ENCODE measurements at regions not wholly inside any gene's neighbourhood (a gene's known extent, or its start where the extent isn't known, plus 50 kb on each side); places are given as distances from the start of the nearest gene placed in this dataset.
A peak's percentile ranks its signal among the peaks of the same experiment; 100 is the strongest.

DNA sequence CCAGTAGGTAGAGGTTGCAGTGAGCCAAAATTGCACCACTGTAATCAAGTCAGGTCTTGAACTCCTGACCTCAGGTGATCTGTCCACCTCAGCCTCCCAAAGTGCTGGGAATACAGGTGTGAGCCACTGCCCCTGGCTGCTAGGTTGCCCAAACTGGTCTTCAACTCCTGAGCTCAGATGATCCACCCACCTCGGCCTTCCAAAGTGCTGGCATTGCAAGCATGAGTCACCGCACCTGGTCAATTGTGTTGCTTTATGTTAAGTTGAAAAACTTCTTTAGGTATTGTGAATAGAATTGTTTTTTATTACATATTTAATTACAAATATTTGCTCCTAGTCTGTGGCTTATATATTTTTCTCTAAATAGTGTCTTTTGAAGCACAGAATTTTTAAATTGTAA, 80.5 kb downstream of the PRKAB2 start:
- no peaks in the 10 kb centered on the region for H3K36me3 ChIP-seq (ENCODE audit: control insufficient read depth, insufficient read depth, low read length)
- no peaks in the 10 kb centered on the region for H3K4me1 ChIP-seq (ENCODE audit: control insufficient read depth, insufficient read depth, low read length)
- peaks cover 0 to 5% of the 10 kb centered on the region in 2 donors for H3K9me3 Mint-ChIP-seq
- no peaks in the 10 kb centered on the region for H3K9me3 ChIP-seq (ENCODE audit: control insufficient read depth, insufficient read depth, low read length)
- ATAC-seq (no peak), DNase-seq (no peak)
- no peak overlapping the region for H3K4me3 ChIP-seq (ENCODE audit: low read length)
- no peak overlapping the region for H3K27ac ChIP-seq (ENCODE audit: low read length)
- H3K36me3 Mint-ChIP-seq = peaks cover 8% of the 10 kb centered on the region
- no peaks in the 10 kb centered on the region for H3K4me1 Mint-ChIP-seq
- WGBS (ENCODE audit: insufficient coverage) = no CpG with 5 or more reads among the region's 2 CpGs
- H3K27ac Mint-ChIP-seq = no peak overlapping the region
- peaks cover 34 to 42% of the 10 kb centered on the region in 2 donors for H3K27me3 Mint-ChIP-seq (ENCODE audit: low read depth in 2 of 2)
- intact Hi-C loops (cut with micrococcal nuclease) = no loop called here
- no peak overlapping the region for H3K4me3 Mint-ChIP-seq
- no peak for TF ChIP-seq CTCF (IDR thresholded peaks at IDR 0.05)
- H3K27me3 ChIP-seq (ENCODE audit: control insufficient read depth, insufficient read depth, low read length) = peaks cover 4% of the 10 kb centered on the region

DNA sequence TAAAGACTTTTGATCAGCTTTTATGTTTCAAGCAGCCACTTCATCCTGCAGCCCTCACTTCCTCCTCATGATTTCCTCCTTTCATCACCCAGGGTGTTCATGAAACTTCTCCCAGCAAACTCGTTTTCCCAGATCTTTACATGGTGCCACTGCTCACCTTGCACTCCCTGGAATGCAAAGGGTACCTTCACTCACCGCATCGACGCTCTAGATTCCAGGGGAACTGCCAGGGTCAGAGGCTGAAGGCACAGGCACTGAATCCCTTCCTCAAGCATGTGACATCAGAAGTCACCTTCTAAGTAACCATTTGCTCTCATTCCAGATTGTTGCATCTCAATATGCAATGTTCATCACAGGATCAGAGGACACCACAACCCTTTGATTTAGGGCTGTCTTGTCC, 82.8 kb downstream of the PRKAB2 start:
- DNase-seq (no peak), ATAC-seq (no peak)
- Mint-ChIP-seq H3K27ac (no peak overlapping the region), H3K27me3 (ENCODE audit: low read depth in 2 of 2) (peaks cover 33 to 40% of the 10 kb centered on the region in 2 donors), H3K4me1 (peaks cover 7 to 8% of the 10 kb centered on the region in 2 donors), H3K4me3 (no peak overlapping the region), H3K36me3 (peaks cover 8% of the 10 kb centered on the region), H3K9me3 (peaks cover 0 to 5% of the 10 kb centered on the region in 2 donors)
- WGBS (ENCODE audit: insufficient coverage) = 69% methylated on average over 4 of the region's 4 CpGs
- Histone ChIP-seq H3K27me3 (ENCODE audit: control insufficient read depth, insufficient read depth, low read length) (peaks cover 4% of the 10 kb centered on the region), H3K9me3 (ENCODE audit: control insufficient read depth, insufficient read depth, low read length) (no peaks in the 10 kb centered on the region), H3K36me3 (ENCODE audit: control insufficient read depth, insufficient read depth, low read length) (no peaks in the 10 kb centered on the region), H3K27ac (ENCODE audit: low read length) (no peak overlapping the region), H3K4me1 (ENCODE audit: control insufficient read depth, insufficient read depth, low read length) (peaks cover 9% of the 10 kb centered on the region), H3K4me3 (ENCODE audit: low read length) (no peak overlapping the region)
- no peak for TF ChIP-seq CTCF (IDR thresholded peaks at IDR 0.05)
- intact Hi-C loops (cut with micrococcal nuclease) = no loop called here

DNA sequence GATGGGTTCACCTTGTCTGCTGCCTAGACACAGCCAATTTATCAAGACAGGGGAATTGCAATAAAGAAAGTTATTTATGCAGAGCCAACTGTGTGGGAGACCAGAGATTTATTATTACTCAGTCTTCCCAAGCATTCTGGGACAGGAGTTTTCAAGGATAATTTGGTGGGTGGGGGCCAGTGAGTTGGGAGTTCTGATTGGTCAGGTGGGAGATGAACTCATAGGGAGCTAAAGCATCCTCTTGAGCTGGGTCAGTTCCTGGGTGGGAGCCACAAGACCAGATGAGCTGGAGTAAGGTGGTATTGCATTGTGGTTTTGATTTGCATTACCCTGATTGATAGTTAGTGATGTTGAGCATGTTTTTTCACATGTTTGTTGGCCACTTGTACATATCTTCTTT, 86.1 kb downstream of the PRKAB2 start:
- Histone ChIP-seq H3K9me3 (ENCODE audit: control insufficient read depth, insufficient read depth, low read length) (no peaks in the 10 kb centered on the region), H3K36me3 (ENCODE audit: control insufficient read depth, insufficient read depth, low read length) (no peaks in the 10 kb centered on the region), H3K27me3 (ENCODE audit: control insufficient read depth, insufficient read depth, low read length) (peaks cover 14% of the 10 kb centered on the region), H3K4me3 (ENCODE audit: low read length) (no peak overlapping the region), H3K4me1 (ENCODE audit: control insufficient read depth, insufficient read depth, low read length) (peaks cover 18% of the 10 kb centered on the region), H3K27ac (ENCODE audit: low read length) (no peak overlapping the region)
- H3K4me1 Mint-ChIP-seq = peaks cover 17 to 20% of the 10 kb centered on the region in 2 donors
- peak overlapping the region; percentile 63 for H3K4me3 Mint-ChIP-seq
- H3K36me3 Mint-ChIP-seq = peaks cover 8% of the 10 kb centered on the region
- no peak overlapping the region for H3K27ac Mint-ChIP-seq
- peaks cover 0 to 5% of the 10 kb centered on the region in 2 donors for H3K9me3 Mint-ChIP-seq
- H3K27me3 Mint-ChIP-seq (ENCODE audit: low read depth in 2 of 2) = peaks cover 43 to 60% of the 10 kb centered on the region in 2 donors
- ATAC-seq (no peak), DNase-seq (no peak)
- TF ChIP-seq CTCF (IDR thresholded peaks at IDR 0.05) = no peak
- intact Hi-C loops (cut with micrococcal nuclease) = no loop called here

All from natural killer cell (primary cell).